ENCODE measurements at regions not wholly inside any gene's neighbourhood (a gene's known extent, or its start where the extent isn't known, plus 50 kb on each side); places are given as distances from the start of the nearest gene placed in this dataset.
A peak's percentile ranks its signal among the peaks of the same experiment; 100 is the strongest.

GRCh38 chr7:15916681-15917380 lies 230.3 kb upstream of the MEOX2 start:
- H3K4me3 ChIP-seq (ENCODE audit: low read depth, low read length), result no peak overlapping the region
- DNase-seq (ENCODE audit: low read depth), result peak; percentile 37
- TF ChIP-seq, protein P1, sequence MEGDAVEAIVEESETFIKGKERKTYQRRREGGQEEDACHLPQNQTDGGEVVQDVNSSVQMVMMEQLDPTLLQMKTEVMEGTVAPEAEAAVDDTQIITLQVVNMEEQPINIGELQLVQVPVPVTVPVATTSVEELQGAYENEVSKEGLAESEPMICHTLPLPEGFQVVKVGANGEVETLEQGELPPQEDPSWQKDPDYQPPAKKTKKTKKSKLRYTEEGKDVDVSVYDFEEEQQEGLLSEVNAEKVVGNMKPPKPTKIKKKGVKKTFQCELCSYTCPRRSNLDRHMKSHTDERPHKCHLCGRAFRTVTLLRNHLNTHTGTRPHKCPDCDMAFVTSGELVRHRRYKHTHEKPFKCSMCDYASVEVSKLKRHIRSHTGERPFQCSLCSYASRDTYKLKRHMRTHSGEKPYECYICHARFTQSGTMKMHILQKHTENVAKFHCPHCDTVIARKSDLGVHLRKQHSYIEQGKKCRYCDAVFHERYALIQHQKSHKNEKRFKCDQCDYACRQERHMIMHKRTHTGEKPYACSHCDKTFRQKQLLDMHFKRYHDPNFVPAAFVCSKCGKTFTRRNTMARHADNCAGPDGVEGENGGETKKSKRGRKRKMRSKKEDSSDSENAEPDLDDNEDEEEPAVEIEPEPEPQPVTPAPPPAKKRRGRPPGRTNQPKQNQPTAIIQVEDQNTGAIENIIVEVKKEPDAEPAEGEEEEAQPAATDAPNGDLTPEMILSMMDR (IDR thresholded peaks at IDR 0.05; ENCODE audit: insufficient read depth, low read depth, low read length), result no peak

DNA sequence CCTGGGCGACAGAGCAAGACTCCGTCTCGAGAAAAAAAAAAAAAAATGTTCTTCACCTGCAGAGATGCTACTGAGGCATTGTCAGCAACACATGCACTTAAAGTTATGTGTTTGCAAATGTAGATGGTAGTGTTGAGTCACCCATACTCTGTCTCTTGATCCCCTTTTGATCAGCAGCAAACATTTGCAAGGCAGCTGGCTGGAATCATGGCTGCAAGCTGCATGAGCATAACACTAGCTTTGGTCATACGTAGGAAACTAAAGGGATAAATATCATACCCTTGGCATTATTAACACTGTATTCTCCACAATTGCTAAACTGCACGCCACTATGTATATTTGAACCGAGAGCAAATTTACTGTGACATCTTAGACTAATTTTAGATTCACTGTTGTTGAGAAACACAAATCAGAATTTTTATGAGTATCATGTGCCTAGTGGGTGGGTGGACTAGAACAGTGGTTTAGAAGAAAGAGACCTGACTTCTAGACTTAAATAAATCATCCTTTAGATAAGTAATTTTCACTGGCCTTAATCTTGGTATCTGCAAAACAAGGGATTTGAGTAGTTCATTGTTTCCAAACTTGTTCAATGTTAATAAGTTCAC lies 229.3 kb upstream of the MEOX2 start:
- DNase-seq (ENCODE audit: low read depth), result peak; percentile 25
- no peak overlapping the region for H3K4me3 ChIP-seq (ENCODE audit: low read depth, low read length)
- TF ChIP-seq, protein P1 (IDR thresholded peaks at IDR 0.05; ENCODE audit: insufficient read depth, low read depth, low read length), result no peak

- TF ChIP-seq, protein P1 (IDR thresholded peaks at IDR 0.05; ENCODE audit: insufficient read depth, low read depth, low read length), result no peak
- no peak overlapping the region for H3K4me3 ChIP-seq (ENCODE audit: low read depth, low read length)
- no peak for DNase-seq (ENCODE audit: low read depth)
Observed at GRCh38 chr7:15914611-15915010, 228.1 kb upstream of the MEOX2 start.

- TF ChIP-seq, protein P1 (IDR thresholded peaks at IDR 0.05; ENCODE audit: insufficient read depth, low read depth, low read length), result no peak
- H3K4me3 ChIP-seq (ENCODE audit: low read depth, low read length), result no peak overlapping the region
- no peak for DNase-seq (ENCODE audit: low read depth)
Observed at GRCh38 chr7:15906436-15906835, 220.0 kb upstream of the MEOX2 start.

GRCh38 chr7:15905251-15906040 lies 219.0 kb upstream of the MEOX2 start:
- DNase-seq (ENCODE audit: low read depth), result peak; percentile 78
- TF ChIP-seq, protein P1 (IDR thresholded peaks at IDR 0.05; ENCODE audit: insufficient read depth, low read depth, low read length), result no peak
- H3K4me3 ChIP-seq (ENCODE audit: low read depth, low read length), result no peak overlapping the region

DNA sequence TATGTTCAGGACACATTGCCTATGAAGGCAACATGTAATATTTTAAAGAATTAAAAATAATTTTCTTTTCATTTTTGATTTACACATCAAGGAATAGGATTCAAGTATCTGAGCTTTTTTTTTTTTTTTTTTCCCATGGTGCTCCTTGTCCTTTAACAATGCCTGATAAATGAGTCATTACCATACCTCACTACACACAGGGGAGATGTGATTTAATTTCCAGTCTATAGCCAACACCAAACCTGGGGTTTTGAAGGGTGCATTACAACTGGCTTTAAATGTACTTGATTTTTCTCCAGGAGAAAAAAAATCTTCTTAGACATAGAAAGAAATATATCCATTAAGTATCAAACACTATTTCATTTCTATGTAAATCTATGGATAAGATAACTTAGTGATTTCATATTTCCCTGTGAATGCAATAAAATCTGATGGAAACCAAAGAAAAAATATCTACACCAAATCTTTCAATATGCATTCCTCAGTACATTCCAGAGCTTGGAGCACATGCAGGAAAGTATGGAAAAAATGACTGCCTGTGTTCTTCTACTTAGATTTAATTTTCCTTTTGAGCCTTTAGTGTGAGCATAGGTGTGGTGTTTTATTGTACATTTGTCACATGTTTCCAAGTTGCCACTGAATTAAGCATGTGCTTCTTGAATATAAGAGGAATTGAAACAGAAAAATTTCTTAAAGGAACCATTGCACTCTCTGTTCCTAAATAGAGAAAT lies 204.8 kb upstream of the MEOX2 start:
- TF ChIP-seq, protein P1 (IDR thresholded peaks at IDR 0.05; ENCODE audit: insufficient read depth, low read depth, low read length), result no peak
- no peak overlapping the region for H3K4me3 ChIP-seq (ENCODE audit: low read depth, low read length)
- DNase-seq (ENCODE audit: low read depth), result no peak

All from fibroblast of villous mesenchyme (primary cell).